Heart left ventricle (tissue), 13 donors: ENCODE measurements at regions not wholly inside any gene's neighbourhood (a gene's known extent, or its start where the extent isn't known, plus 50 kb on each side); places are given as distances from the start of the nearest gene placed in this dataset.

Source experiments
- CTCF ChIP-seq, 12 donors: fragments of 200-600 bp; sonication (generic) in 4 of 12; IDR thresholded peaks; one replicate each; pipeline versions ENCODE4 v1.5.0 to v1.8.0; 2018 to 2022; ENCODE audit warnings: antibody characterized with exemption in 12 of 12, mild to moderate bottlenecking in 5 of 12
- POLR2A ChIP-seq, 2 donors: fragments of 450-650 bp; IDR thresholded peaks; one replicate each; pipeline ENCODE4 v1.6.1; 2017; ENCODE audit warnings: antibody characterized with exemption in 2 of 2, mild to moderate bottlenecking in 2 of 2, moderate library complexity in 2 of 2
- donor health status: ischemic (EF 13 %, LVEDD 7.1; RV severe dilation, severe dysfunction).
- donor health status: DM: no; HTN: yes; CAD: no.
- donor health status: DM: no; HTN: no; CAD: no.
- donor health status: ischemic (EF 25% LVEDD 6.9; RV normal size, moderate dysfunction).
- donor health status: ischemic (EF 25% LVEDD 5.7; RV mildly dilated, moderate dysfunction).
- donor health status: ischemic (EF 35%, LVEDD 5.7; RV mildly dilated, moderate dysfunction).
- donor health status: nonischemic (EF 11% LVEDD 7.7; RV severe dilation, severe dysfunction).
- donor health status: DM: yes; HTN: yes; CAD: no.
- donor health status: PGD.
- donor health status: ischemic (EF 29% LVEDD 5.4; RV normal size, mild dysfunction).
- donor health status: nonischemic (EF 23%, LVEDD 6.1; RV moderate dilation, normal function).

- TF ChIP-seq CTCF (IDR thresholded peaks at IDR 0.05) = no peak
- TF ChIP-seq POLR2A (IDR thresholded peaks at IDR 0.05) = no peak
These were observed 304.3 kb upstream of the DPH6 start for GRCh38 chr15:35850284-35850683.
